ENCODE measurements at regions not wholly inside any gene's neighbourhood (a gene's known extent, or its start where the extent isn't known, plus 50 kb on each side); places are given as distances from the start of the nearest gene placed in this dataset.
A peak's percentile ranks its signal among the peaks of the same experiment; 100 is the strongest.

DNA sequence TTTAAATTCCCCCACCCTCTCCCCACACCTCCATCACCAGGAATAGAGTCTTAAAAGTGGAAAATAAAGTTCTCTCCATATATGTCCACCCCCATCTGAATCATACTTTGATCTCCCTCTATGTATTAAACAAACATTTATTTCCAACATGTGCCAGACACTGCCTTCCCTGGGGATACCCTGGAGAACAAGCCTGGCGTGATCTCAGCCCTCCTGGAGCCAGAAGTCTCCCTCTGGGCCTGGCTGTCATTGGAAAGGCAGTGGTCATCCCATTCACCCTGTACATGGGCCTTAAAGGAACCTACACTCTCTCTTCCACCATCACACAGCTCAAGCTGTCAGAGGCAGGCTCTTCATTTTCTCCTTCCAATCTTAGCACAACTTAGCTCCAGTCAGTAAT is 143.6 kb downstream of the EMP1 start:
- no peak for ATAC-seq
- Histone ChIP-seq H3K9ac (ENCODE audit: low read length) (peak overlapping the region; percentile 32), H3K9me3 (ENCODE audit: control insufficient read depth in 1 of 2, insufficient read depth in 1 of 2, low read depth in 1 of 2, low read length in 2 of 2) (no peaks in the 10 kb centered on the region), H4K20me1 (ENCODE audit: insufficient read depth) (no peaks in the 10 kb centered on the region), H3K9me2 (ENCODE audit: insufficient read depth) (no peaks in the 10 kb centered on the region), H3K4me1 (ENCODE audit: control insufficient read depth in 1 of 2, insufficient read depth in 2 of 2, low read length in 2 of 2) (peaks cover 13 to 39% of the 10 kb centered on the region in 2 experiments), H3K27ac (ENCODE audit: low read depth, low read length) (peak overlapping the region; percentile 63), H3K4me2 (ENCODE audit: low read length) (peak overlapping the region; percentile 62), H3K4me3 (replicated peaks in 1 of 2; ENCODE audit: low read depth in 1 of 2, low read length in 2 of 2) (peak overlapping the region in 1 of 2 experiments; percentile 17; a peak in 2 of 4 replicates), H3K27me3 (ENCODE audit: insufficient read depth, low read length) (no peaks in the 10 kb centered on the region), H2AFZ (ENCODE audit: low read depth, low read length, poor library complexity, severe bottlenecking) (no peak overlapping the region), H3K36me3 (ENCODE audit: control insufficient read depth in 1 of 2, insufficient read depth in 2 of 2, low read length in 2 of 2) (no peaks in the 10 kb centered on the region), H3K79me2 (ENCODE audit: insufficient read depth, low read length) (no peaks in the 10 kb centered on the region)
- TF ChIP-seq, protein P1, sequence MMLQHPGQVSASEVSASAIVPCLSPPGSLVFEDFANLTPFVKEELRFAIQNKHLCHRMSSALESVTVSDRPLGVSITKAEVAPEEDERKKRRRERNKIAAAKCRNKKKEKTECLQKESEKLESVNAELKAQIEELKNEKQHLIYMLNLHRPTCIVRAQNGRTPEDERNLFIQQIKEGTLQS (IDR thresholded peaks at IDR 0.05) = no peak
- TF ChIP-seq ZNF274 (IDR thresholded peaks at IDR 0.05; ENCODE audit: low read depth, low read length) (no peak), CBX3 (IDR thresholded peaks at IDR 0.05; ENCODE audit: low read depth) (no peak), JUND (IDR thresholded peaks at IDR 0.05) (no peak), EZH2 (IDR thresholded peaks at IDR 0.05) (no peak), CTCF (IDR thresholded peaks at IDR 0.05 in 2 of 3, conservative IDR thresholded peaks at IDR 0.05 in 1 of 3; ENCODE audit: borderline replicate concordance in 1 of 3, insufficient read depth in 1 of 3, low read depth in 2 of 3, low read length in 2 of 3) (no peak), SIN3A (IDR thresholded peaks at IDR 0.05; ENCODE audit: low read depth) (no peak), ZFX (IDR thresholded peaks at IDR 0.05) (no peak), CEBPB (IDR thresholded peaks at IDR 0.05; ENCODE audit: low read depth) (no peak), ELF1 (IDR thresholded peaks at IDR 0.05; ENCODE audit: borderline replicate concordance, low read depth) (no peak), MAX (IDR thresholded peaks at IDR 0.05) (no peak), EZH2phosphoT487 (IDR thresholded peaks at IDR 0.05; ENCODE audit: borderline replicate concordance) (no peak), FOSL1 (IDR thresholded peaks at IDR 0.05; ENCODE audit: low read depth) (no peak), EGR1 (IDR thresholded peaks at IDR 0.05; ENCODE audit: low read depth) (no peak), SP1 (IDR thresholded peaks at IDR 0.05; ENCODE audit: low read depth) (no peak)
- TF ChIP-seq, protein P2, sequence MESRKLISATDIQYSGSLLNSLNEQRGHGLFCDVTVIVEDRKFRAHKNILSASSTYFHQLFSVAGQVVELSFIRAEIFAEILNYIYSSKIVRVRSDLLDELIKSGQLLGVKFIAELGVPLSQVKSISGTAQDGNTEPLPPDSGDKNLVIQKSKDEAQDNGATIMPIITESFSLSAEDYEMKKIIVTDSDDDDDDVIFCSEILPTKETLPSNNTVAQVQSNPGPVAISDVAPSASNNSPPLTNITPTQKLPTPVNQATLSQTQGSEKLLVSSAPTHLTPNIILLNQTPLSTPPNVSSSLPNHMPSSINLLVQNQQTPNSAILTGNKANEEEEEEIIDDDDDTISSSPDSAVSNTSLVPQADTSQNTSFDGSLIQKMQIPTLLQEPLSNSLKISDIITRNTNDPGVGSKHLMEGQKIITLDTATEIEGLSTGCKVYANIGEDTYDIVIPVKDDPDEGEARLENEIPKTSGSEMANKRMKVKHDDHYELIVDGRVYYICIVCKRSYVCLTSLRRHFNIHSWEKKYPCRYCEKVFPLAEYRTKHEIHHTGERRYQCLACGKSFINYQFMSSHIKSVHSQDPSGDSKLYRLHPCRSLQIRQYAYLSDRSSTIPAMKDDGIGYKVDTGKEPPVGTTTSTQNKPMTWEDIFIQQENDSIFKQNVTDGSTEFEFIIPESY (IDR thresholded peaks at IDR 0.05; ENCODE audit: extremely low read depth, insufficient replicate concordance, low read length) = no peak
- intact Hi-C loops (cut with micrococcal nuclease) = loop anchor here (10.0 kb wide), 1 partner anchor 395 kb away; no protein-coding TSS in a partner anchor
- BruUV-seq (replicated peaks) = TSS peak; percentile 76
- POLR2A ChIA-PET = no interaction called here
- CTCF ChIA-PET = interaction anchor here (1.0 to 1.7 kb wide), 3 partner anchors 14 to 84 kb away, joined by 3 to 5 read pairs (median 3); no protein-coding TSS in a partner anchor
- no peak for DNase-seq (ENCODE audit: low read depth, low spot score)
- RAD21 ChIA-PET (ENCODE audit: low non-redundant PET in 1 of 2, low total read pairs in 2 of 2, uncharacterized antibody in 2 of 2, unreplicated experiment in 2 of 2) = no interaction called here

All from HCT116 (cell line).